ENCODE measurements at regions not wholly inside any gene's neighbourhood (a gene's known extent, or its start where the extent isn't known, plus 50 kb on each side); places are given as distances from the start of the nearest gene placed in this dataset.

DNA sequence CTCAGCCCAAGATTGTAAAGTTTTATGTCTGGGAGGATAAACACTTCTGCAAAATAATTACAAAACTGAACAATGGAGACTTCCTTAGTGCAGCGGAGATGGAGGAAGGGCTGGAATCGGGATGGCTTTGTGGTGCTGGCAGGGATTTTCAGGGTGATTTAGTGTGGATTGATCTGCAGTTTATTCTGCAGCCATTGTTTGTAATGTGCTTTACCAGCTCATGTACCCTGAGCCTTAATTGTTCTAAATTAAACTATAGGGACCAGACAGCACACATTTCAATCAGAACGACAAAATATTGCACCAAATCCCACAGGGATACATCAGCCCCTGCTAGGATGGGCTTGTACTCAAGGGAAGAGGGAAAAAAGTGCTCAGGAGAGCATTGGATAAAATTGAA, 103.2 kb upstream of the ONECUT1 start:
- no peak overlapping the region for H3K4me3 ChIP-seq (ENCODE audit: control insufficient read depth, low read depth, low read length)
- no peak for DNase-seq (ENCODE audit: low read depth)
- TF ChIP-seq CTCF (IDR thresholded peaks at IDR 0.05; ENCODE audit: control insufficient read depth, insufficient read depth, low read depth, low read length, missing control alignments) = no peak

DNA sequence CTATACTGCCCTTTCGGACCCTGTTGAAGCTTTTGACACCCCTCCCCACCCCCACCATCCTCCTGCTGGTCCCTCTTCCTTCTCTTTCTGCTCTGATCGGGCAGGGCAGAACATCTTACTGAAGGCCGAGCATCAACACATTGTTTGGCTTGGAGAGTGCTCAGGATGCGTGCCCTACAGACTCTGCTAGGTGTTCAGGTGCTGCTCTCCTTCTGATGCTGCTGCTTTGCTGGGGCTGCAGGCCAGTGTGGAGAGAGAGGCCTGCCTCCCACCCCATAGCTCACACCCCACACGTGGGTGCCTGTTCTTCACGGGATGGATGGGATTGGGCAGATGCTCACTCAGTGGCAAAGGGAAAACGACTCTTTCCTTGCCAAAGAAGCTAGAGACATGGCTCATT, 89.8 kb upstream of the ONECUT1 start:
- TF ChIP-seq CTCF (IDR thresholded peaks at IDR 0.05; ENCODE audit: control insufficient read depth, insufficient read depth, low read depth, low read length, missing control alignments) = no peak
- H3K4me3 ChIP-seq (ENCODE audit: control insufficient read depth, low read depth, low read length) = no peak overlapping the region
- DNase-seq (ENCODE audit: low read depth) = no peak

DNA sequence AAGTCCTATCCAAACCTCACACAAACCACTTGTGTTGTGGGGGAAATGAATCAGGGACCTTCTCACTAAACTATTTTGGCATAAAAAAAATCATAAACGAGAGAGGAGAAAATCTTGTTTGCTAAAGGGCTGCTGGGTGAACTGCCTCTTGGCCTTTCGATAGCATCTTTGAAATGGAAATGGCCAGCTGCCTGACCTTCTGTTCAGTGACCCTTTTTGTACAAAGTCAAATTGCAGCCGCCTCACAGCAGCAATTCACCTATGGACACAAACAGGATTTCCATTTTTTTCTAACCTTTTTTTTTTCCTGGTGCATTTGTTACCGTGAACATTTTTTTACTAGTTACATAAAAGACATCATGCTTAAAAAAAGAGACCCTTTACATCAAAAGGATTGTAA, 89.0 kb upstream of the ONECUT1 start:
- H3K4me3 ChIP-seq (ENCODE audit: control insufficient read depth, low read depth, low read length) = no peak overlapping the region
- no peak for DNase-seq (ENCODE audit: low read depth)
- no peak for TF ChIP-seq CTCF (IDR thresholded peaks at IDR 0.05; ENCODE audit: control insufficient read depth, insufficient read depth, low read depth, low read length, missing control alignments)

DNA sequence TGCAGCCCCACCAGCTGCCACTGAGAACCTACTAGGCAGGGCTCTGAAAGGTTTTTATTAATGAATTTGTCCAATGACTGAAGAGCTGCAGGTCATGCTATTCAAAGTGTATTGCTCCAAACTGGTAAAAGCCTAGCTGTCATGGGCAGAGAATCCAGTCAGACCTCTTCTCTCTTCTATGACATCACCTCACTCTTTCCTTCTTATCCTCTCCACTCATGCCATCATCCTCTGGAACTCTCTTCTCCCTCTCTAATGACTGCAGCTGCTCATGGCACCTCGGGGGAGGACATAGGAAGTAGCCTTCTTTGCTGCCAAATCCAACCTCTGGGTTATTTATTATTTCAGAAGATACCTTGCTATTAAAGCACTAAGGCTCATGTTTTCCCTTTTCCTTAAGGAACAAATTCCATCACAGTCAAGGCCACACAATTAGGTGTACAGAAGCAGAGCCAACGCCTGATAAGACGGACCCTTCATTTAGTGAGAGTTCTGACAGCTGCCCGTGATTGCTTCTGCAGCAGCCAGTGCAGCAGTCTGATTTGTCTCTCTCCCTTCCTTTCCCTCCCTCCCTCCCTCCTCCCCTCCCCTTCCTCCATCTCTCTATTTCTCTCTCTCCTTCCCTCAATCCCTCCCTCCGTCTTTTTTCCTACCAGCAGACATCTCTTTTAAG, 87.0 kb upstream of the ONECUT1 start:
- no peak overlapping the region for H3K4me3 ChIP-seq (ENCODE audit: control insufficient read depth, low read depth, low read length)
- no peak for DNase-seq (ENCODE audit: low read depth)
- no peak for TF ChIP-seq CTCF (IDR thresholded peaks at IDR 0.05; ENCODE audit: control insufficient read depth, insufficient read depth, low read depth, low read length, missing control alignments)

- no peak overlapping the region for H3K4me3 ChIP-seq (ENCODE audit: control insufficient read depth, low read depth, low read length)
- no peak for DNase-seq (ENCODE audit: low read depth)
- TF ChIP-seq CTCF (IDR thresholded peaks at IDR 0.05; ENCODE audit: control insufficient read depth, insufficient read depth, low read depth, low read length, missing control alignments) = no peak
Measured at GRCh38 chr15:52872036-52872818, 82.1 kb upstream of the ONECUT1 start.

GRCh38 chr15:52870015-52870414, 79.9 kb upstream of the ONECUT1 start:
- TF ChIP-seq CTCF (IDR thresholded peaks at IDR 0.05; ENCODE audit: control insufficient read depth, insufficient read depth, low read depth, low read length, missing control alignments) = no peak
- no peak overlapping the region for H3K4me3 ChIP-seq (ENCODE audit: control insufficient read depth, low read depth, low read length)
- DNase-seq (ENCODE audit: low read depth) = no peak
